Neural crest cell (in vitro differentiated cells): ENCODE measurements at regions not wholly inside any gene's neighbourhood (a gene's known extent, or its start where the extent isn't known, plus 50 kb on each side); places are given as distances from the start of the nearest gene placed in this dataset.

Source experiments
- DNase-seq: peaks from one replicate; pipeline ENCODE4 v3.0.0; 2021; ENCODE audit warnings: low read depth, mixed read lengths, low spot score
- H3K27ac Mint-ChIP-seq: one replicate; pipeline ENCODE4 v1.8.0; 2021; ENCODE audit warnings: mild to moderate bottlenecking, mixed read lengths; ENCODE audit not compliant: unreplicated experiment
- H3K27me3 Mint-ChIP-seq: 2 replicates; pipeline ENCODE4 v1.8.0; 2021; ENCODE audit warnings: low read depth, mild to moderate bottlenecking, mixed read lengths
- H3K36me3 Mint-ChIP-seq: 2 replicates; pipeline ENCODE4 v1.8.0; 2021; ENCODE audit warnings: low read depth, mild to moderate bottlenecking, mixed read lengths
- H3K4me1 Mint-ChIP-seq: 2 replicates; pipeline ENCODE4 v1.8.0; 2021; ENCODE audit warnings: mixed read lengths
- H3K4me3 Mint-ChIP-seq: one replicate; pipeline ENCODE4 v1.8.0; 2021; ENCODE audit warnings: mild to moderate bottlenecking, mixed read lengths
- H3K9me3 Mint-ChIP-seq: 2 replicates; pipeline ENCODE4 v1.8.0; 2021; ENCODE audit warnings: mixed read lengths
- TF ChIP-seq, protein P1 (sequence below): fragments of 200-600 bp; sonication (generic); conservative IDR thresholded peaks from 2 replicates; pipeline ENCODE4 v1.5.0; 2021; ENCODE audit warnings: antibody characterized with exemption, mild to moderate bottlenecking

DNA sequence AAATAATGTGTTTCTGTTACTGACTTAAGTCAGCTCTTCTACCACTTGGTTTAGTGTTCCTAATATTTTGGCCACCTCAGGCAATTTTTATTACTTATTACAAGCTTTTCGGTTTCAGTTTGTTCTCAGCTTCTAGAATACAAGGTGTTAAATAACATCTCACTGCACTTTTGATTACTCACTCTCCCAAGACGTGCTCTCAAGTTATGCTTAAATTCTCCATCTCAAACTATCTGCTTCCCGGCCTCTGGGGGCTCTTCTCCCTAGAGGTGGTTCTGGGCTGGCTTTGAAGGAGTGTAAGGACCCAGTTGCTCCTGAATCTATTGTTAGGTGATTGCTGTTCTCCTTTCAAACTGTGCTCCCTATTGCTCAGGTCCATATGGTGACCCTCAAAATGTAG is 193.9 kb upstream of the DDHD1 start:
- TF ChIP-seq, protein P1, sequence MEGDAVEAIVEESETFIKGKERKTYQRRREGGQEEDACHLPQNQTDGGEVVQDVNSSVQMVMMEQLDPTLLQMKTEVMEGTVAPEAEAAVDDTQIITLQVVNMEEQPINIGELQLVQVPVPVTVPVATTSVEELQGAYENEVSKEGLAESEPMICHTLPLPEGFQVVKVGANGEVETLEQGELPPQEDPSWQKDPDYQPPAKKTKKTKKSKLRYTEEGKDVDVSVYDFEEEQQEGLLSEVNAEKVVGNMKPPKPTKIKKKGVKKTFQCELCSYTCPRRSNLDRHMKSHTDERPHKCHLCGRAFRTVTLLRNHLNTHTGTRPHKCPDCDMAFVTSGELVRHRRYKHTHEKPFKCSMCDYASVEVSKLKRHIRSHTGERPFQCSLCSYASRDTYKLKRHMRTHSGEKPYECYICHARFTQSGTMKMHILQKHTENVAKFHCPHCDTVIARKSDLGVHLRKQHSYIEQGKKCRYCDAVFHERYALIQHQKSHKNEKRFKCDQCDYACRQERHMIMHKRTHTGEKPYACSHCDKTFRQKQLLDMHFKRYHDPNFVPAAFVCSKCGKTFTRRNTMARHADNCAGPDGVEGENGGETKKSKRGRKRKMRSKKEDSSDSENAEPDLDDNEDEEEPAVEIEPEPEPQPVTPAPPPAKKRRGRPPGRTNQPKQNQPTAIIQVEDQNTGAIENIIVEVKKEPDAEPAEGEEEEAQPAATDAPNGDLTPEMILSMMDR = no peak
- Mint-ChIP-seq H3K27me3 (no peaks in the 10 kb centered on the region), H3K4me3 (no peak overlapping the region), H3K27ac (no peak overlapping the region), H3K36me3 (no peaks in the 10 kb centered on the region), H3K4me1 (no peaks in the 10 kb centered on the region), H3K9me3 (no peaks in the 10 kb centered on the region)
- DNase-seq = no peak

DNA sequence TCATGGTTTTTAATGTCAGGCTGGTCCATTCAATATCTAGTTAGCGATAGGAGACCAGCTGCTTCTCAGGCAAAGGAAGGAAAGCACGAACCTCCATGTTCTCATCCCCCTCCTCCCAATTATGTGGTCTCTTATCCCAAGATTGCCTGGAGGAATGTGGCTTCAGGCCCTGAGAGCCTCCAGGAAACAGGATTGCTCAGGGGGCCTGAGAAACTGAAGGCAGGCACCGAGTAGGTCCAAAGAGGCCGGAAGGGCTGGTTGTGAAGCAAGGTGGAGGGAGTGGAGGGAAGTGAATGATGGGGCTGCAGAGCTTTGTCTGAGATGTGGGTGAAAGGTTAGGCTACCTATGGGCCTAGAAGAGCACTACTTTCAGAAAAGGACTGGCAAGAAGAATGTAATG is 188.2 kb upstream of the DDHD1 start:
- no peak overlapping the region for H3K4me3 Mint-ChIP-seq
- TF ChIP-seq, protein P1 = no peak
- no peaks in the 10 kb centered on the region for H3K4me1 Mint-ChIP-seq
- DNase-seq = no peak
- no peaks in the 10 kb centered on the region for H3K36me3 Mint-ChIP-seq
- H3K27ac Mint-ChIP-seq = no peak overlapping the region
- no peaks in the 10 kb centered on the region for H3K27me3 Mint-ChIP-seq
- H3K9me3 Mint-ChIP-seq = no peaks in the 10 kb centered on the region

DNA sequence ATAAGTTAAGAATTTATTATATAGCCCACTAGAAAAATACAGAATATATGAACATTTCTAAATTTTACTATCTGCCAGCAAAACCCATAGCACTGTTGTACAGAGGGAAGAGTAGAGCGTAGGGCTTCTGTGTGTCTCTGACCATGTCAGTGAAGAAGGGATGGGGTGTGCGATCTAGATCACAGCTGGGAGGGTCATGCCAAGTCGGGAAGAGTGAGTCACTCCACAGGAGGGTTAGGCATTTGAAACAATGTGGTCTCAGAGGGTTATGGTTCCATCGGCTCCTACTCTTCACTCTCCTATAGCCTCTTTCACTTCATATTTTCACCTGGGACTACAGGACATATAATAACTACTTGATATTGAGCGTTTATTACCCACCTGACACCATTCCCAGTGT is 185.1 kb upstream of the DDHD1 start:
- no peak for DNase-seq
- Mint-ChIP-seq H3K27ac (no peak overlapping the region), H3K36me3 (no peaks in the 10 kb centered on the region)

DNA sequence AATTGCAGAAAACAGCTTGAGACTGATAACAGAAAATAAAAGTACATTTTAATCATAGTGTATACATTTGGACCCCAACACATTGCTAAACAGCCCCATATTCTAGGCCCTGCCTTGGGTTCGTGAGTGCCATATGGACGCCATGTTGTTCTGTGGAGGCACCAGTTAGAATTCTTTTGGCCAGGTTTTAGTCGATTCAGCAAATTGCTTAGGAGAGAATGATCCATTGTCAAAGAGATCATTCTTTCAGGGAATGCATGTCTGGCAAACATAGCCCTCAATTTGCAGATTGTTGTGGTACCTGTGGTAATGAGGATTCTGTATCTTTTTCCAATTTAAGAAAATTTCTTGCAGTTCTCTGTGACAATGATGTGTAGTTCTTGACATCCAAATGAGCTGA is 183.6 kb upstream of the DDHD1 start:
- TF ChIP-seq, protein P1 = no peak
- no peak for DNase-seq
- H3K27ac Mint-ChIP-seq = no peak overlapping the region
- no peaks in the 10 kb centered on the region for H3K36me3 Mint-ChIP-seq
- H3K9me3 Mint-ChIP-seq = no peaks in the 10 kb centered on the region
- no peaks in the 10 kb centered on the region for H3K4me1 Mint-ChIP-seq
- no peak overlapping the region for H3K4me3 Mint-ChIP-seq
- H3K27me3 Mint-ChIP-seq = no peaks in the 10 kb centered on the region

More for the DNA sequence above, 185.1 kb upstream of the DDHD1 start:
- H3K27me3 Mint-ChIP-seq = no peaks in the 10 kb centered on the region
- H3K4me1 Mint-ChIP-seq = no peaks in the 10 kb centered on the region
- TF ChIP-seq, protein P1 = no peak
- no peaks in the 10 kb centered on the region for H3K9me3 Mint-ChIP-seq
- H3K4me3 Mint-ChIP-seq = no peak overlapping the region

DNA sequence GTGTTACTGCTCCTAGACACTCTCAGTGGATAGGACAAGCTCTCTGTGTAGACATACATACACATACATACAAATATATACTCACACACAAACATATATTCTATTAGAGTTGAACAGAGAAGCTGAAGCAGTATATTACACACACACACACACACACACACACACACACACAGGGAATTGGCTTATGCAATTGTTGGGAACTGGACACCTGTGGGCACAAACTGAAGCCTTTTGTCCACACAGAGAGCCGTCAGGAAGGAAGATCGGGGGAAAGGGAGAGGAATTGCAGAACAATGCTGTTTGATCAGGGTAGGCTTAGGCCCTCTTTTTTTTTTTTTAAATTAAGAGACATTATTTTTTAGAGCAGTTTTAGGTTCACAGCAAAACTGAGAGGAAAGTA is 180.7 kb upstream of the DDHD1 start:
- TF ChIP-seq, protein P1 = no peak
- Mint-ChIP-seq H3K9me3 (peaks cover 2% of the 10 kb centered on the region), H3K36me3 (no peaks in the 10 kb centered on the region), H3K4me1 (peaks cover 3% of the 10 kb centered on the region), H3K27me3 (no peaks in the 10 kb centered on the region), H3K27ac (no peak overlapping the region), H3K4me3 (no peak overlapping the region)
- no peak for DNase-seq

DNA sequence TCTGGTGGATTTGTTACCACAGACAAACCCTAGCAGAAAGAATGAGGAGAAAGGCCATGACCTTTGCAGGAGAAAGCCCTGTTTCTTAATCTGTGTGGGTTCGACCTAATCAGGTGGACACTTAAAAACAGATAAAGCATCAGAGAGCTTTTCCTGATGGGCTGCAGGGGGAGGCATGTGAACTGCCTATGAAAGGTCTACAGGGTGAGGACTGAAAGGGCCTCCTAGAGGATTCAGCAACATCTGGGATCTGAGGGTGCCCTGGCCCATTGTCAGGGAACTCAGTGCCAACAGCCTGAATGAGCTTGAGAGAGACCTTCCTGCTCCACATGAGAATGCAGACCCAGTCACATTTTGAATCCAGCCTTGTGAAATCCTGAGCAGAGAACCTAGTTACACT is 178.8 kb upstream of the DDHD1 start:
- H3K27me3 Mint-ChIP-seq = no peaks in the 10 kb centered on the region
- no peaks in the 10 kb centered on the region for H3K36me3 Mint-ChIP-seq
- peaks cover 2% of the 10 kb centered on the region for H3K9me3 Mint-ChIP-seq
- no peak for DNase-seq
- TF ChIP-seq, protein P1 = no peak
- H3K27ac Mint-ChIP-seq = no peak overlapping the region
- no peak overlapping the region for H3K4me3 Mint-ChIP-seq
- peaks cover 16% of the 10 kb centered on the region for H3K4me1 Mint-ChIP-seq
